HEK293T (cell line): ENCODE measurements at regions not wholly inside any gene's neighbourhood (a gene's known extent, or its start where the extent isn't known, plus 50 kb on each side); places are given as distances from the start of the nearest gene placed in this dataset.

Experiments used
- ARNT ChIP-seq: fragments of 450-650 bp; IDR thresholded peaks from 2 replicates; pipeline ENCODE4 v1.6.1; 2017; ENCODE audit warnings: mild to moderate bottlenecking
- BHLHE40 ChIP-seq: fragments of 450-650 bp; IDR thresholded peaks from 2 replicates; pipeline ENCODE4 v1.6.1; 2016; ENCODE audit warnings: mild to moderate bottlenecking, moderate library complexity, borderline replicate concordance
- CTBP1 ChIP-seq: fragments of 450-650 bp; IDR thresholded peaks from 2 replicates; pipeline ENCODE4 v1.6.1; 2016; ENCODE audit warnings: borderline replicate concordance
- FOXK2 ChIP-seq: fragments of 450-650 bp; IDR thresholded peaks from 2 replicates; pipeline ENCODE4 v1.6.1; 2016; ENCODE audit warnings: mild to moderate bottlenecking
- FOXM1 ChIP-seq: fragments of 450-650 bp; IDR thresholded peaks from 2 replicates; pipeline ENCODE4 v1.6.1; 2017; ENCODE audit warnings: mild to moderate bottlenecking, borderline replicate concordance
- L3MBTL2 ChIP-seq: fragments of 450-650 bp; conservative IDR thresholded peaks from 2 replicates; pipeline ENCODE4 v1.6.1; 2016; ENCODE audit warnings: mild to moderate bottlenecking
- LEF1 ChIP-seq: fragments of 450-650 bp; IDR thresholded peaks from 2 replicates; pipeline ENCODE4 v1.6.1; 2017; ENCODE audit warnings: mild to moderate bottlenecking, borderline replicate concordance
- NFRKB ChIP-seq: fragments of 450-650 bp; IDR thresholded peaks from 2 replicates; pipeline ENCODE4 v1.6.1; 2016; ENCODE audit warnings: mild to moderate bottlenecking, moderate library complexity
- SP1 ChIP-seq: fragments of 450-650 bp; IDR thresholded peaks from 2 replicates; pipeline ENCODE4 v1.6.1; 2017
- SUZ12 ChIP-seq: fragments of 450-650 bp; IDR thresholded peaks from 2 replicates; pipeline ENCODE4 v1.6.1; 2016; ENCODE audit warnings: mild to moderate bottlenecking
- TARDBP ChIP-seq: fragments of 450-650 bp; IDR thresholded peaks from 2 replicates; pipeline ENCODE4 v1.6.1; 2016

DNA sequence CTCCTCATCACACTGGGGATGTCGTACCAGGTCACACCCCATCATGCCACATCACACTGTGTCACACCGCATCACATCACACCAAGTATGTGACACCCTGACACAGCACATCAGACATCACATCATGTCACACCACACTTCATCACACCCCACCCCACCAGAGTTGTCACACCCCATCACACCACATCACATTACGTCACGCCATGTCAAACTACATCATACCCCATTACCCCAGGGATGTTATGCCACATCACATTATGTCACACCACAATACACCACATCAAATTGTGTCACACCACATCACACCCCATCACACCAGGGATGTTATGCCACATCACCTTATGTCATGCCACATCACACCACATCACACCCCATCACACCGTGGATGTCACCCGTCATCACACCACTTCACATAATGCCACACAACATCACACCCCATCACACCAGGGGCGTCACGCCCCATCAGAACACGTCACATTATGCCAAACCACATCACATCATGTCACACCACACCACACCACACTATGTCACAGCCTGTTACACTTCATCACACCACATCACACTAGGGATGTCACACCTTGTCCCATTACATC, 133.6 kb downstream of the TMEM121 start:
- no peak for TF ChIP-seq L3MBTL2
- TF ChIP-seq SUZ12: no peak
- TF ChIP-seq TARDBP: no peak
- no peak for TF ChIP-seq SP1
- TF ChIP-seq CTBP1: no peak
- no peak for TF ChIP-seq FOXM1
- TF ChIP-seq FOXK2: no peak
- no peak for TF ChIP-seq LEF1
- TF ChIP-seq ARNT: no peak
- TF ChIP-seq BHLHE40: no peak
- TF ChIP-seq NFRKB: no peak
